BE2C (cell line): ENCODE measurements at regions not wholly inside any gene's neighbourhood (a gene's known extent, or its start where the extent isn't known, plus 50 kb on each side); places are given as distances from the start of the nearest gene placed in this dataset.

Source experiments
- DNase-seq: peaks from one replicate; pipeline ENCODE4 v3.0.0-alpha.2; 2020
- H3K27me3 ChIP-seq: fragments of 250-450 bp; sonication (Bioruptor Pico); 2 replicates; pipeline ENCODE4 v1.5.1; 2020; ENCODE audit warnings: mild to moderate bottlenecking
- H3K36me3 ChIP-seq: fragments of 250-450 bp; sonication (Bioruptor Pico); 2 replicates; pipeline ENCODE4 v1.5.1; 2020; ENCODE audit warnings: mild to moderate bottlenecking
- H3K4me1 ChIP-seq: fragments of 250-450 bp; sonication (Bioruptor Pico); 2 replicates; pipeline ENCODE4 v1.5.1; 2020
- H3K4me3 ChIP-seq: 2 replicates; pipeline ENCODE4 v1.5.1; 2011; ENCODE audit warnings: low read depth, low read length
- H3K9me3 ChIP-seq: fragments of 250-450 bp; sonication (Bioruptor Pico); 2 replicates; pipeline ENCODE4 v1.5.1; 2020
- CTCF ChIP-seq: IDR thresholded peaks from 2 replicates; pipeline ENCODE4 v1.5.1; 2012; ENCODE audit warnings: mild to moderate bottlenecking, low read depth, low read length

GRCh38 chr5:138640646-138641254 lies 65.5 kb upstream of the HSPA9 start:
- Histone ChIP-seq H3K4me1 (peaks cover 5% of the 10 kb centered on the region), H3K27me3 (no peaks in the 10 kb centered on the region), H3K4me3 (no peak overlapping the region), H3K36me3 (no peaks in the 10 kb centered on the region), H3K9me3 (no peaks in the 10 kb centered on the region)
- no peak for TF ChIP-seq CTCF
- no peak for DNase-seq

- no peak for DNase-seq
- Histone ChIP-seq H3K4me3 (no peak overlapping the region), H3K36me3 (no peaks in the 10 kb centered on the region), H3K27me3 (no peaks in the 10 kb centered on the region), H3K4me1 (peaks cover 4% of the 10 kb centered on the region; the same call in 1 of the 2 replicates), H3K9me3 (no peaks in the 10 kb centered on the region)
- no peak for TF ChIP-seq CTCF
Observed at GRCh38 chr5:138640138-138640537, 64.9 kb upstream of the HSPA9 start.

- no peak for DNase-seq
- Histone ChIP-seq H3K4me1 (peaks cover 4% of the 10 kb centered on the region; the same call in 1 of the 2 replicates), H3K9me3 (no peaks in the 10 kb centered on the region), H3K27me3 (no peaks in the 10 kb centered on the region), H3K4me3 (no peak overlapping the region), H3K36me3 (no peaks in the 10 kb centered on the region)
- TF ChIP-seq CTCF: no peak
Observed at GRCh38 chr5:138639326-138639725, 64.1 kb upstream of the HSPA9 start.

- Histone ChIP-seq H3K4me3 (no peak overlapping the region), H3K4me1 (peaks cover 4% of the 10 kb centered on the region; the same call in 1 of the 2 replicates), H3K36me3 (no peaks in the 10 kb centered on the region), H3K9me3 (no peaks in the 10 kb centered on the region), H3K27me3 (no peaks in the 10 kb centered on the region)
- TF ChIP-seq CTCF: no peak
- DNase-seq: no peak
Observed at GRCh38 chr5:138637256-138637655, 62.1 kb upstream of the HSPA9 start.

GRCh38 chr5:138636398-138636944 lies 61.3 kb upstream of the HSPA9 start:
- DNase-seq: no peak
- H3K4me3 ChIP-seq: no peak overlapping the region
- no peaks in the 10 kb centered on the region for H3K36me3 ChIP-seq
- no peaks in the 10 kb centered on the region for H3K27me3 ChIP-seq
- H3K4me1 ChIP-seq: peaks cover 2% of the 10 kb centered on the region; the same call in 1 of the 2 replicates
- no peak for TF ChIP-seq CTCF
- no peaks in the 10 kb centered on the region for H3K9me3 ChIP-seq

- no peak overlapping the region for H3K4me3 ChIP-seq
- DNase-seq: no peak
- H3K4me1 ChIP-seq: no peaks in the 10 kb centered on the region
- H3K36me3 ChIP-seq: no peaks in the 10 kb centered on the region
- H3K27me3 ChIP-seq: no peaks in the 10 kb centered on the region
- no peaks in the 10 kb centered on the region for H3K9me3 ChIP-seq
- no peak for TF ChIP-seq CTCF
Observed at GRCh38 chr5:138635708-138636107, 60.5 kb upstream of the HSPA9 start.
